HT1080 (cell line): ENCODE measurements at regions not wholly inside any gene's neighbourhood (a gene's known extent, or its start where the extent isn't known, plus 50 kb on each side); places are given as distances from the start of the nearest gene placed in this dataset.
"Not testable (repeated sequence)": the region's sequence is repeated elsewhere in the genome, so short reads cannot be mapped to it uniquely, and the experiment has no call there.

Experiments
- DNase-seq: peaks from one replicate; pipeline ENCODE4 v3.0.0-alpha.2; 2015; ENCODE audit warnings: low read depth

- DNase-seq: no peak
Observed at GRCh38 chr2:106009096-106009495, 185.0 kb downstream of the UXS1 start.

GRCh38 chr2:106004851-106005250 is 189.2 kb downstream of the UXS1 start:
- no peak for DNase-seq

- DNase-seq: no peak
Observed at GRCh38 chr2:105999211-105999989, 194.7 kb downstream of the UXS1 start.

- no peak for DNase-seq
Observed at GRCh38 chr2:105997711-105998110, 196.4 kb downstream of the UXS1 start.

GRCh38 chr2:105990624-105991023 is 203.5 kb downstream of the UXS1 start:
- DNase-seq: peak; percentile 24

- not testable (repeated sequence) for DNase-seq
Observed at GRCh38 chr2:105989803-105990202, 204.3 kb downstream of the UXS1 start.

- DNase-seq: no peak
Observed at GRCh38 chr2:105989070-105989469, 205.0 kb downstream of the UXS1 start.

GRCh38 chr2:105977807-105978206 is 216.3 kb downstream of the UXS1 start:
- DNase-seq: no peak

- peak; percentile 94 for DNase-seq
Observed at GRCh38 chr2:105977212-105977611, 216.9 kb downstream of the UXS1 start.

GRCh38 chr2:105974812-105975211 is 219.3 kb downstream of the UXS1 start:
- DNase-seq: no peak

GRCh38 chr2:105972927-105973326 is 221.2 kb downstream of the UXS1 start:
- no peak for DNase-seq

- DNase-seq: no peak
Observed at GRCh38 chr2:105972246-105972645, 221.9 kb downstream of the UXS1 start.

- peak; percentile 52 for DNase-seq
Observed at GRCh38 chr2:105969552-105969951, 224.5 kb downstream of the UXS1 start.

GRCh38 chr2:105962221-105962620 is 217.5 kb downstream of the NCK2 start:
- DNase-seq: no peak

- no peak for DNase-seq
Observed at GRCh38 chr2:105961599-105962146, 217.0 kb downstream of the NCK2 start.

- peak; percentile 15 for DNase-seq
Observed at GRCh38 chr2:105959357-105959756, 214.6 kb downstream of the NCK2 start.

- no peak for DNase-seq
Observed at GRCh38 chr2:105954891-105955290, 210.2 kb downstream of the NCK2 start.

- no peak for DNase-seq
Observed at GRCh38 chr2:105953942-105954341, 209.2 kb downstream of the NCK2 start.

GRCh38 chr2:105952131-105952530 is 207.4 kb downstream of the NCK2 start:
- DNase-seq: no peak

GRCh38 chr2:105951384-105951694 is 206.6 kb downstream of the NCK2 start:
- DNase-seq: no peak

- peak; percentile 31 for DNase-seq
Observed at GRCh38 chr2:105950521-105951383, 206.0 kb downstream of the NCK2 start.

GRCh38 chr2:105943977-105944376 is 199.3 kb downstream of the NCK2 start:
- DNase-seq: no peak
